GM19035 (cell line): ENCODE measurements at regions not wholly inside any gene's neighbourhood (a gene's known extent, or its start where the extent isn't known, plus 50 kb on each side); places are given as distances from the start of the nearest gene placed in this dataset.

ENCODE experiments used
- ATAC-seq: cut with Tn5 transposase; IDR thresholded peaks from one replicate; pipeline ENCODE4 v1.9.1; 2021; ENCODE audit not compliant: unreplicated experiment

DNA sequence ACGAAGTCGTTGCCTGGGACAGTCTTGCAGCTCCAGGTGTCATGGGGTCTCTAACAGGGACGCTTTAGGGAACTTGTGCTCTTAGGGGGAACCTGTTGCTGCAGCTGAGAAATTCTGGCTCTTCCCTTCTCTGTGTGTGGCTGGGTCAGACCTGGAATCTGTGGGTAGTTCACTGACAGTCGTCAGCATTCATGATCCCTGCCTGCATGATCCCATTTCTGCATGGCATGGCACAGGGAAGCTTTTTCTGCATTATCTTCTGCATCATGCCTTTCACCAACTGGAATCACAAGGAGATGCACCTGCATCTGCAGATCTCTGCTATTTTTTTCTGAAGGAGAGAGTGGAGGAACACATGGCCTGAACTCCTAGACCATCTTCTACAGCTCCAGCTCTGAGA lies 85.6 kb downstream of the SOX9 start:
- no peak for ATAC-seq

DNA sequence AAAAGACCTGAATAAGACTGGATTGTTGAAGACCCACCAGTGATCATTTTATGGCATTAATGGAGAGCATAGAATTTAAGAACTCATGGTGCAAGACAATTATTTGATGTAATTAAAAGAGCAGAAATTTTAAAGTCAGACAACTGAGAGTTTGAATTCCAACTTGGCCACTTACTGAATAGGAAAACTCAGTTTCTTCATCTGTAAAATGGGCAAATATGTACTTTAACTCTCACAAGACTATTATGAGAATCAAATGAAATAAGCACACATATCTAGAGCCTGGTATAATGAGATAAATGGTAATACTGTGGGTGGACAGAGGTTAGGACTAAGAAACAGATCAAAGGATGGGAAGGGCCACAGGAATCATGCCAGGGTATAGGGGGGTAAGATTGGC lies 88.0 kb downstream of the SOX9 start:
- no peak for ATAC-seq

DNA sequence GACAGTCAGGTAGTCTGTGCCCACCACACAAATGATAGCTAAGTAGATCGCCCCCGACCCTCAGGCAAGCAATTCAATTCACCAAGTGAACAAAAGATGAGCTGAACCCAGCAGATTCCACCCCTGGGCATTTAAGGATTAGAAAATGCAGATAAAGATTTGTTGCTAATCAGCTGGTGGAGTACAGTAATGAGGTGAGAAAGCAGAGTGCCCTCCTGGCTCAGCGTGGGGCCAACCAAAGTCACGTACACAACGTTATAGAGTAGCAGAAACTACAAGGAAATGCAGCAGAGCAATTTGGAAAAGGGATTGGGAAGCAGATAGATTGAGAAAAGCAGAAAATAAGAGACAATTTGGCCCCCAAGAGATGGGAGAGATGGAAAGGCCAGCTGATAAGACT lies 91.2 kb downstream of the SOX9 start:
- ATAC-seq, result no peak

DNA sequence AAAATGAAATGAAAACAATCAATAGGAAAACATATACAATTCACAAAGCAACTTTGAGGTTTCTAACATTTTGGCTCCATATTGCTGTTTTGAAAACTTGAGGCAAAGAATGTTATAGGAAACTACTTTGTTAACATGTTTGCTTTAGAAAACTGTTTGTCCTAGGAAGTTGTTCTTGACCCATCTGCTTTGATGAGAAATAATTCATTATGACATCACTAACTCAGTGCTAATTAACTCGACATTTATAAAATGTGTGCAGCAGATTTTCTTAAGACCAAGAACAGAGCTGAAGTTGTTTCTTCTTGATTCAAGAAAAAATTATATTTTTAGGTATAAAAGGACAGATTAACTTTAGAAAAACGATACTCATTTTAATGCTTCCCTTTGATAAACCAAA lies 94.7 kb downstream of the SOX9 start:
- no peak for ATAC-seq

DNA sequence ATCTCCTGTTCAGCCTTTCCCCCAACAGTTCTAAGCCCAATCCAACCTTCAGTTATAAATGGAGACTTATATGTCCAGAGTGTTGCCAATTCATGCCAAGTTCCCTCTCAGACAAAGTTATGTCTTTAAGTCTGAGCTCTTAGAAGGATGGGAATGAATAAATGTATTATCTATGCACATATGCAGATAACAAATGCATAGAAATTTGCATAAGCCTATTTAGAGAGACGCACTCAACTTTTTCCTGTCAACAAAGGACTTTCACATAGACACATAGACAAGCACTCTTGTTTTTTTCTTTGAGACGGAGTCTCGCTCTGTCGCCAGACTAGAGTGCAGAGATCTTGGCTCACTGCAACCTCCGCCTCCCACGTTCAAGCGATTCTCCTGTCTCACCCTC lies 95.1 kb downstream of the SOX9 start:
- no peak for ATAC-seq

DNA sequence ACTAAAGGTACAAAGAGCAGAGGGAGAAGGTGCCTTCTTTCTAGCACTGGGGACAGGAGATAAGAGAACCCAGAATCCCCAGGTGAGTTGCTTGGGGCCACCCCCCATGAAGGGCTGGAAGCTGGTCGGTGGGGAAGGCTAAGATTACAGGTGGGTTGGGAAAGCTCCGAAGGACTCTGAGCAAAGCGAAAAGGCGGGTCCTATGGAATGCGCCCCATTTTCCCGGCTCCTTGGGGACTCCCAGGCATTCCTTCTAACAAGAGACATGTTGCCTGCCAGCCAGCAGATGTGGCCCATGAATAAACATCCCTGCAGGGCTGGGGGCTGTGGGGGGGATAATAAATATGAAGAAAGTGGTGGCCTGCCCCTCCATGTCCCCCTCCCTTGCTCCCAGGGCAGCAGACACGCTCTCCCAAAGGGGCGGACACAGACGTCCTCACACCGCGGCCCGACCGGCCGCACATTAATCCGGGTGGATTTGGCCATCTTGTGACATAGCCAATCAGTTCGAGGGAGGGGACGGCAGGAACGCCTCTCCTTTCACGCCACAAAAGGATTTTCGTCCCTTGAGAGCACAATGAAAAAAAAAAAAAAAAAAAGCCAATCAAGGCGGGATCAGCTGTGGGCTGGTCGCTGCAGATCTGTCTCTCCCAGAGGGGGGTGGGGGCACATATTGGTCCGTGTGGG lies 98.5 kb downstream of the SOX9 start:
- ATAC-seq, result no peak

DNA sequence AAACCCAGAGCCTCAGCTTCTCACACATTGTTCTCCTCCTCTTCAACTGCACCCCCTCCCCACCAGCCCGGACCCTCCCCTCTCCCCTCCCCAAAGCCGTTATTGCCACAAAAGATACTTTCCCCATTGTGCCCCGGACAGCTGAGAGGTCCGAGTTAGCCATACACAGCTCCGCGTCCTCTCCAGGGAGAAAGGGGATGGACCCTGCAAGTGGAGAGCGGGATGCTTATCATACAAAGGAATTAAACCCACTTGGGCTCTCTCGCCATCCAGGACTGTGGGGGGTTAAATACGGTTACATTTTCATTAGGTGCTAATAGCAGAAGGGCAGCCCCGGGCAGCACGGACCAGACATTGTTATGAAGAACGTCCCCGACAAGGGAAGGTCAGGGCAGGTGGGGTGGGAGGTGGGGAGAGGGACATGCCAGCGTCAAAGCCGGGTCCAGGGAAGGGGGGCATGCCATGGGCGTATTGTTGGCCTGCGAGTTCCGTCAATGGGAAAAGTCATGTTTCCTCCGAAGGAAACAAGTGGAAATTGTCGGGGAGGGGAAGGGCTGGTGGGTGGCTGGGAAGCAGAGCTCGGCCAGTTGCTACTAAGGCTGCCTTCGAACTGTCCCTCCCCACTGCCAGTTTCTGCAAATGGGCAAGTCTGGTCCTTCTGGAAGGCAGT lies 99.1 kb downstream of the SOX9 start:
- ATAC-seq, result no peak

DNA sequence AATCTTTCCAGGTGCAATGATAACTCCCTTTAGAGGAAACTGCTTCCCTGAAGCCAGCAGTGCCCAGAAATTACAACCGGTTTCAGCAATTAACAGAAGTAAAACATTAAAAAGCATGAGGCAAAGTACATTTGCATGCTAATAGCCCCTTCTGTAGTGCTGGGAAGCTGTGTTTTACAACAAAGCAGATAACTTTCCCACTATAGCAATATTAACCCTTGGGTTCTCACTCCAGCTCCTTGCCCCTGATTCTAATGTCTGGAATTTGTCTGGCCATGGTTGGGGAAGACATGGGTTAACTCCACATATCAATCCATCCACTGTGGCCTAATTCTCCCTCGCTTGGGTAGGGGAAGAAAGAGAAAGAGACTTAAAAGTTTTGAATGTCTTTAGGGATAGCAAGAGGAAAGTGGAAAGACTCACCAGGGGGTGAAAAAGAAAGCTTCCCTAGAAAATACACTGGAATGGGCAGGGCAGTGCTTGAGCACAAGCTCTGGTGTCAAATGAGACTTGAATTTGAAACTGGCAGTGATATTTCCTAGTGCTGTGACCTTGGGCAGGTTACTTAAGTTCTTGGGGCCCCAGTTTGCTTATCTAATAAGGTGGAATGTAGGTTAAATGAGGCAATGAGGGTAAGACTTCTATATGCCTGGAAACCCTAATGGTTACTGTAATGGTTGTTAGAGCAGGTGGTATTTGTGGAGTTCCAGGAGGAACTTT lies 102.0 kb downstream of the SOX9 start:
- no peak for ATAC-seq

DNA sequence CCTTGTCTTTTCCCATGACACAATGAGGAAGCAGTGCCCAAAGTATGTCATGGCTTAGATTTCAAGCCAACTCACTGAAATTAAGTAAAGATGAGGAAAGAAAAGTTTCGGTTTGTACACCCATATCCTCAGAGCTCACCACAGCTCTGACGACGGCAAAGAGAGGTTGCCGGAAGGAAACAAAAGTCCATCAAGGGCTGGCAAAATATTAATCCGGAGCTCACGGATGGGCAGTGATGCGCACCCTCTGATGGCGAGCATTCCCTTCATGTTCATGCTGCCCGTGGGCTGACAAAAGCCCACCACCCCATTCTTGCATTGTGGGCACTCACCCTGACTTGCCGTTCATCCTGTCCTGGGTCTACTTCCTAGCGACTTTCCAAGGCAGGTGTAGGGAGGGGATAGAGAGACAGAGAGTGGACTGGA lies 103.1 kb downstream of the SOX9 start:
- ATAC-seq, result no peak

DNA sequence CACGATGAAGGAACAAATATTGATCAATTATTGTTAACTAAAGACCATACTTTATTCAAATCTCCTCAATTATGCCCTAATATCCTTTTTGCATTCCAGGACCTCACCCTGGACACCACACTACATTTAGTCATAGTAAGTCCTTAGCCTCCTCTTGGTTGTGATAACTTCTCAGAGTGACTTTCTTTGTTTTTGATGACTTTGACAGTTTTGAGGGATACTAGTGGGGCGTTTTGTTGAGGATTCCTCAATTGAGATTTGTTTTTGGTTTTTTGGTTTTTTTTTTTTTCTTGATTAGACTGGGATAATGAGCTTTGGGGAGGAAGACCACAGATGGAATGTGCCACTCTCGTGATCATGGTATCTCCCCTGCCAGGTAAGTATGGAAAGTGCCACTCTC lies 105.5 kb downstream of the SOX9 start:
- no peak for ATAC-seq

DNA sequence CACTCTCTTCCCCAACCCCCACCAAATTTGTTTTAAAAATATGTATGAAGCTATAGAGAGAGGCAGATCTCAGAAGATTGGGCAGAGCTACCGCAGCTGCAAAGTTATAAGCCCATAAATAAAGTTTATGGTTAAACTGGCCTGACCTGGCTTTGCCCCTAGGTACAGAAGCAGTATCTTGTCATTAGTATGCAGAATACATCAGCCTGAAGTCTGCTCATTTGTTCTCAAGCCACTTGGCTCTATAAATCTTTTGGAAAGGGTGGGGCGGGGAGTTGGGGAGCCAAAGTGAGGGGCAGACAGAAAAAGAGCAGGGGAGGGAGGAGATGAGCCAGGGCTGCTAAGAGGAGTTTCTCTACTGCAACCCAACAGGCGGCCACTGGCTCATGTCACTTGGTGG lies 113.2 kb downstream of the SOX9 start:
- ATAC-seq, result no peak

DNA sequence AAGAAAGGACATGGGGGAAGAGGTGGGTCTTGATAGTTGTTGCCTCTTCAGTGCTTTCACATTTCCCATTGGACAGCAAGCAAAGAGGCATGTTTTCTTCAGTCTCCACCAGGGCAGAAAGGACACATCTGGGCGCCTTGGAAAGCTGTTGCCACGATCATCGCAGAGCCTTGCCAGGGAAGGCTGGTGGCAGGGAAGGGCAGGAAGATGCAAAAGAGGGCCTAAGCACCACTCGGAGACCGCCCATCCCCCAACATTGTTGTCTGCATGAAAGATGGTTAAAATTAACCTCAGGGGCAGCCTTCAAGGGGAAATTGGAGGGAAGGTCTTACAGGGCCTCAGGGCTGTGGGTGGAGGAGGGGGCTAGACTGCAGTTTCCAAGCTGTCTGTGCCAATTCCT lies 114.2 kb downstream of the SOX9 start:
- ATAC-seq, result no peak

DNA sequence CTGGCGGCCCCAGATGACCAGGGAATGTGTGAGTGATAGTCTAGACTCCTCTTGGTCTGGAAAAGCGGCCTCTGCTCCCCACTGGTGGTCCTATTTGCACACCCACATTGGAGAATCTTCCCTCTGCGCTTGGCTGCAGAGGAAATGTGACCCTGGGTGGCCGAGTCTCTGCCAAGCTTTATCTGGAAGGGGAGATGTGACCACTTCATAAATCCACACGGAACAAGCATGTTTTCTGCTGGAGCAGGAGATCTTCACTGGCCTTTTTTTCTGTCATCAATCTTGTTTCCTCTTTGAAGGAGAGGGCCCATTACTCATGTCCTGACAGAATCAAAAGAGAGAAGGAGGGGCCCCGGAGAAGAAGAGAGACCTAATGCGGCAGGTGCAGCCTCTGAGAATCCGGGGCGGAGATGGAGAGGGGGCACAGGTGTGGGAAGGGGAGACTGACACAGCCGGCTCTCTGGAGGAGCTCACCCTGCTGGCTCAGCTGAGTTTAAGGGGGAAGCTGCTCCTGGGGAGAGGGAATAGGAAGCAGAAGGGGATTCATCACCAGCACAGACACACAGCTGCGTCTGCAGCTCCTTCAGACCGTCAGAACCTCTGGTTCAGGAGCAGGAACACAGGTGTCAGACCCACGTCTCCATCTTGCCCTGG lies 116.3 kb downstream of the SOX9 start:
- no peak for ATAC-seq

DNA sequence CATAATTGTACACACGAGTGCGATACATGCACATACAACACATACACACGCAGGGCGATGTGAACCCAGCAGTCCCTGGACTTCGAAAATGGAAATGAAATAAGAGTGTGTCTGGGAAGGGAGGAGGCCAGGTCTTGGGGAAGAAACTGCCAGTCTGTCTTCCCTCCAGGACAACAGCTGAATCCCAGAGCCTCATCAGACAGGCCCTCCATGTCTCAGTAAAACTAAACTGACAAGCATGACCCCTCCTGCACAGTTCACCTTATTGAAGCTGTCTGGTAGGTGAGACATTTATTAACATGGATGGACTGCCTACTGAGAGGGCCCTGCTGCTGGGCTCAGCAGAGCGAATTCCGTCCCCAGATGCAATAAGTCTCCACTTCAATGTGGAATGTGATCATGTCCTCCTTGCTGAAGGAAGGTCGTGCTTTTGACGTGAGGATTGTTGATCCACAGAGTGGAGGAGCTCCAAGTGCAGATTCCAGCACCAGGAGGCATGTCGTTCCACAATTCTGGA lies 117.4 kb downstream of the SOX9 start:
- no peak for ATAC-seq

DNA sequence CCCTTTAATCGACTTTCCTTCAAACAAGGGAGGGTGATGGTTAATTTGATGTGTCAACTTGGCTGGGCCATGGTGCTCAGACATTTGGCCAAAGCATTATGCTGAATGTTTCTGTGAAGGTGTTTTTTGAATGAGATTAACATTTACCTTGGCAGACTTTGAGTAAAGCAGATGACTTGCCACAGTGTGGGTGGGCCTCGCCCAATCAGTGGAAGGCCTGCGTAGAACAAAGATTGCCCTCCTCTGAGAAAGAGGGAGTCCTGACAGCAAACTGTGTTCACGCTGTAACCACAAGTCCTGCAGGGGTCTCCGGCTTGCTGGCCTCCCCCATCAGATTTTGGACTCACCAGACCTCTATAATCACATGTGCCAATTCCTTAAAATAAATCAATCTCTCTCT lies 118.7 kb downstream of the SOX9 start:
- no peak for ATAC-seq

DNA sequence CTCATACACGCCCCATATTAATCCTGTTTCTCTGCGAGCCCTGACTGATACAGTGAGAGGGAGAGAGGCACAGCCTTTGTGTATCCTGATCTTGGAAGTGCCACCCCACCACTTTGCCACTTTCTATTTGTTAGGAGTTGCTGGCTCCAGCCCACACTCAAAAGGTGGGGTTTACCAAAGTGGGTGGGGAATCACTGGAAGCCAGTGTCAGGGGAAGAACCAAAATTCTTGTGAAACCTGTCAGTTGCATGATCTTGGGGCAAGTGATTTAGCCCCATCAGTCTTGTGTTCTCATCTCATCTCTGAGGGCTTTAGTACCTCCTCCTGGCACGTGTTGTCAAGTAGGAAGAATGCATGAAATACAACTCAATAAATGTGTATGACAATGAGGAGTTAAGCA lies 119.5 kb downstream of the SOX9 start:
- no peak for ATAC-seq

DNA sequence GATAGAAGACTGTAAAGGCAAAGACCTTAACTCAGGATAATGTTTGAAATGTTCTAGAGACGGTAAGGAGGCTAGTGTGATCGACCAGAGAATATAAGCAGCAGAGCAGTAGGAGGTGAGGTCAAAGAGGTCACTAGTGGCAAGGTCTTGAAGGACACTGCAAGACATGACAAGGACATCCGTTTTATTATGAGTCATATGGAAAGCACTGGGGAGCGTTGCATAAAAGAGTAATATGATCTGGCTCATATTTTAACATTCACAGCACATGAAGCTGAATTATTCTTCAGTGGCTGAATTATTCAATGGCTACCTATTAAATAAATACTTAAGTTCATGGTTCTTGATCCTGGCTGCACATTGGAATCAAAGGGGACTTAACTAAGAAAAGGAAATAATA lies 123.7 kb downstream of the SOX9 start:
- ATAC-seq, result no peak

DNA sequence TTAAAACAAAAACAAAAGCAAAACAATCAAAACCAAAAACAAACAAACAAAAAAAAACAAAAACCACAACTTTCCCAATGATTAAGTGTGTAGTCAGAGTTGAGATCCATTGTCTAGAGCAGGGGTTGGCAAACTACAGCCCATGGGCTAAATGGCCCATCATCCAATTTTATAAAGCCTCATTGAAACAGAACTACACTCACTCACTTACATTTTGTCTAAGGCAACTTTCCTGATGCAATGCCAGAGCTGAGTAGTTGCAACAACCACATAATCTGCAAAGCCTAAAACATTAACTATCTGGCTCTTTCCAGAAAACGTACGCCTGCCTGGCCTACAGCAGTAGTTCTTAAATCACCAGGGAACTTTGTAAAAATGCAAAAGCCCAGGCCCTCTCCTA lies 124.1 kb downstream of the SOX9 start:
- no peak for ATAC-seq

DNA sequence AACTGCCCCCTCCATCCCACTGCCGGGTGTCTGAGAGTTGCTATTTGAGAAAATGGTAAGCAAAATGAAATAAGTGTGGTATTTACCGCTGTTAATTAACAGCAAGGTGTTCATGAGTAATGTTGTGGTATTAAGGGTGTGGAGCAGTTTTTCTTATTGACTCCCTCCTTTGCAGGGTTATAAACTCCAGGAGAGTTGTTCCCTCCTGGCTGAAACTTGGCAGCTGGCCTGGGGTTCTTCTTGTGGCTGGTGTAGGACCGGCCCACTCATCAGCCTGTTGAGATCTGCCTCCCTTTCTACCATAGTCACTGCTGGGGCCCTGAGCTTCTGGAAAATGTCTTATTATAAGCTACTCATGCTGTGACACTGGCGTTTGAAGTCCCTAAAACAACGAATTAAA lies 128.6 kb downstream of the SOX9 start:
- ATAC-seq, result no peak

DNA sequence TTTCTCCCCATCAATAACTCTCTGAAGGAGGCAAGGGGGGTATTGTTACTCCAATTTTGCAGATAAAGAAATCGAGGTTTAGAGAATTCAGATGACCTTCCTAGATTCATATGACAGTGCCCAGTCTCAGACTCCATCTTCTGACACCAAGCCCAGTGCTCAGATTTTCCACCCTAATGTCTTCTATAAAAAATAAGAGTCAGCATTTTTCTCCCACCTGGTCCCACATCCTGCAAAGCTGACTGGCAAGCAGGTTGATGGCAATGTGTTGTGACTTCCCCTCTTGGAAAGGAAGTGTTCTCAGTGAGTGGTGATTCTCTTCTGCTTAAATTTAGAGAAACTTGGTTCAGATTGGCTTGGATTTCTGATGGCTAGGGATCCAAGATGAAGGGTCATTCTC lies 129.4 kb downstream of the SOX9 start:
- no peak for ATAC-seq

DNA sequence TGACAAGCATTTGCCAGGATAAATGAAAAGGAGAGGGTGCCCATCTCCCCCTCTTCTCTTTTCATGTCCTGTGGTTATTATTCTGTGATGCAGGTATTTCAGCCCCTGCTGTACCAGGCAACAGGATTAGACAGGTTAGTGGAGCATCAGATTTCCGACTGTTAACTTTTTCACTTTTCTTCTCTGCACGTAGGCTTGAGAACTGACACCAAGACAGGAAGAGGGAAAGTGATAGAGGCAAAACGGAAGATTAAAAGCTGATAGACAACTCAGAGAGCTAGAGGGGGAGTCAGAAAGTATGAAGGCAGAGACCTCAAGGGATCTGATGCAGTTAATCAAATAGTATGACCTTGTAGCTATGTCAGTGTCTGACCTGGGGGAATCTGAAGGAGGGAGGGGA lies 132.8 kb downstream of the SOX9 start:
- no peak for ATAC-seq
